Renal cortex interstitium (tissue), 11 donors: ENCODE measurements at regions not wholly inside any gene's neighbourhood (a gene's known extent, or its start where the extent isn't known, plus 50 kb on each side); places are given as distances from the start of the nearest gene placed in this dataset.
"Not testable (repeated sequence)": the region's sequence is repeated elsewhere in the genome, so short reads cannot be mapped to it uniquely, and the experiment has no call there.

Source experiments
- DNase-seq, 11 donors: peaks; one replicate each; pipeline ENCODE4 v3.0.0-alpha.2; 2013; ENCODE audit warnings: low read depth in 9 of 11, low spot score in 4 of 11; ENCODE audit errors: extremely low read depth in 1 of 11

- not testable (repeated sequence) for DNase-seq
These were observed 276.9 kb downstream of the SEC61B start for GRCh38 chr9:99498979-99499378.

DNA sequence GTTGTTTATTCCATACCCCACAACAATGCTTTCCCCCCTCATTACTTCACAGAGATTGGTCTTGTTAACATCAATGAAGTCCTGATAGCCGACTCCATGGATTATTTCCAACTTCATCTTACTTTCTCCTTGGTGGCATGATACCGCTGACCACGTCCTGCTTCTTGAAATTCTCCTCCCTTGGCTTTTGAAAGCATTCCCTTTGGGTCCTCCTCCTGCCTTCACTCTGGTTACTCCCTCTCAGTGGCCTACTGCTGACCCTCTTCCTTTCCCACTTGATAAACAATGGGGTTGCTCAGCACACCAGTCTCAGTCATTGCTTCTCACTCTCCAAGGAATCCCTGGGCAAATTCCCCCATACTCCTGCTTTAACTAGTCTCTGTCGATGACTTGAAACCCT lies 283.9 kb downstream of the SEC61B start:
- DNase-seq: no peak

DNA sequence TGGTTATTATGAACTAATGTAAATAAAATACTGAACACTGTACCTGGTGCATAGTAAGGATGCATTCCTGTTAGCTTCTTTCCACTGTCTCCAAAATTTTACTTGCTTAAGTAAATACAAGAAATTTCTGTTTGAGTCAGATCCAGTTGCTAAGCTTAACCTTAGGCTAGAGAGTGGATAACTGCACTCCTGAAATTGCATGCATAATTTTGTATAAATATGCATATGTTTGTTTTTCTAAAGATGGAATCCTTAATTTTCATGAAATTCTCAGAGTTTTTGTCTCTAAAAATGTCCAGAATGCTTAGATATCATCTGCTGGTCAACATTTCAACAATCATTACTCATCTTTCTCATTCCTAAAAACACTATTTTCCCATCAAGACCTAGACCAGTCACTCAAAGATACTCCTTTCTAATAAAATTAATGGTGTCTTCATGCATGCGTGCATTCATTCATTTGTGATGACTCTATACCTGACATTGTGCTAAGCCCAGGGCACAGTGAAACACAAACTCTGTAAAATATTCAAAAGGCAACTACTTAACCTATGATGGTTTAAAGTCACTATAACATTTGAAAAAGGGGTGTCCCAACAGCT lies 284.8 kb downstream of the SEC61B start:
- DNase-seq: no peak

GRCh38 chr9:99509065-99509745 lies 287.1 kb downstream of the SEC61B start:
- no peak for DNase-seq

DNA sequence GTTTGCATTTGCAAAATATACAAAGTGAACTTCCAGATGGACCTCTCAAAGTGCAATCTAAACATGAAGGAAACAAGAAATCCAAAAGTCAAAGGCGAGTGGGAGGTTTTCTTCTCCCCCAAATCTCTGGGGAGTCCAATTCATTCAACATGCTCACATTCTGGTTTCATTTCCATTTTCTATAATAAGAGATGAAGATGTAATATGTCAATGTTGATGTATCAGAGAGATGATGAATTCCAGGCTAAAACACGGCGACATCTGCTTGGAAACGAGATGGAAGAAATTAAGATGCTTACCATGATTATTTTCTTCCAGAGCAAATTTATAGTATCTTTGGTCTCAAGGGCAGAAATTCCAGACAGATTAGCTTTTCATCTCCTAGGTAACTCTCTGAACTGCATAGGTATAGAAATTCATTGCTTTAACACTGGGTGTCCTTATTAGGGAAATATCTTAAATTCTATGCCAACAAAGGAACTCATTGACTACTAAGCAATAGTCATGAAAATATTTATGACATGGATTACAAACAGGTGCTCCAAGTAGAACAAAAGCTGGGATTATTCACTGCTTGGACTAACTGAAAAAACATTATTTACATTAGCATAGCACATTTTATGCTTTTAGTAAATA lies 287.9 kb downstream of the SEC61B start:
- DNase-seq: no peak

GRCh38 chr9:99511723-99512122 lies 289.6 kb downstream of the SEC61B start:
- no peak for DNase-seq

- DNase-seq: no peak
These were observed 291.5 kb downstream of the SEC61B start for GRCh38 chr9:99513441-99514112.

DNA sequence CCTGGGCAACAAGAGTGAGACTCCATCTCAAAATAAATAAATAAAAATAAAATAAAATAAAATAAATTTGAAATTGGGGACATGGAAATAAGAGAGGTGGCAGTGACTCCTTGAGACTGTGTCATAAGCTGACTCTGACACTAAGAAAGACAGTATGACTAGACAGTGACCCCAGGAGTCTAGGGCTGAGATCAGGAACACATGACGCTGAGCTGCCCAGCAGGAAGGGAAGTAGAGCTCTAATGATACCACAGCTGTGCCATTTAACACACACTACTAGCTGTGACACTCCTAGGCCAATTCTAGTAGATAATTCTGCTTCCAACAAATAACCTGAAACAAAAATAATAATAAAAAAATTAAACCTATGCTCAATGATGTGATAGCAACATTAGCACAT lies 293.0 kb downstream of the SEC61B start:
- DNase-seq: no peak

GRCh38 chr9:99515895-99516656 lies 294.0 kb downstream of the SEC61B start:
- DNase-seq: no peak

DNA sequence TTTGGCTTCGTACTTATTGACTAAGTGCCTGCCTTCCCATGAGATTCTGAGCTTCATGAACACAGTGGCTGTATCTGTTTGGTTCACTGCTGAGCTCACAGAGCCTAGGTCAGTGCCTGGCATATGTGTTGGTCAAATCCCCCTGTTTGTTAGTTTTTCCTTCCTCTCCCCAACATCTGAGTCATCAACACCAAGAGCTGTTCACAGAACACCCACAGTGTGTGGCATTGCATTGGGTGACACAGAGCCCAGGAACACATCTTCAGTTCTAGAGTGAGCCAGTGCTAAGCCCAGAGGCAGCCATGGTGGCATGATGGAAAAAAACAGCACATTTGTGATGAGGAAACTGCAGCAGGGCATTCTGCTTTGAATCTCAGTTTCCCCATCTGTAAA lies 294.6 kb downstream of the SEC61B start:
- no peak for DNase-seq

DNA sequence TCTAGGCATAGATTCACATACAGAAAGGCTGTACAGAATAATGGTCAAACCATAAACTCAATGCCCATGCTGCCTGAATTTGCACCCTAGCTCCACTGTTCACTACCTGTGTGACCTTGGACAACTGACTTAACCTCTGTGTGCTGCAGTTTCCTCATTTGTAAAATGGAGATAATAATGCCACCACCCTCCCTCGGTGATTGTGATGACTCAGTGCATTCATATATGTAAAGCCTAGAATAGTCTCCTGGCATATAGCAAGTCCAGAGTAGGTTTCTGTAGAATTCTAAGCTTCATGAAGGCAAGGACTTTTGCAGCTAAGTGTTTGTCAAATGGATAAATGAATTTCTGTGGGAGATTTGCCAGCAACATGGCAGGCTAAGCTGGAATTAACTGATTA lies 297.8 kb upstream of the NR4A3 start:
- no peak for DNase-seq

DNA sequence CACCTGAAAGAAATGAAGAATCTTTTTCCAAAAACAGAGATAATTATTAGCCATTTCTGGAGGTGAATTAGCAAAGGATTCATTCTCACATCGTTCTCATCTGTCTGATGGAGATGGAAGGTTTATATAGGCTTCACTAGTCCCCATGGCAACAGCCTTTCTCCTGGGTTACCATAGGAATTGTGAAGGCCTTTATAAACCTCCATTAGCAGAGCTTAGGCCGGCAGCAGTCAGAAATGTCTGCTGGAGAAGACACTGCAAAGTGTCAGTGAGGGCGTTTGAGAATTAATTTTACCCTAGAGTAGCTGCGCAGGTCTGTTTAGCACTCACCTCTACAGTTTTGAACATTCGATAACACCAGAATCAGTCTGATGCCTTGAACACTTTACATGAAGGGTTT lies 290.4 kb upstream of the NR4A3 start:
- no peak for DNase-seq

- DNase-seq: no peak
These were observed 288.3 kb upstream of the NR4A3 start for GRCh38 chr9:99533421-99533820.

DNA sequence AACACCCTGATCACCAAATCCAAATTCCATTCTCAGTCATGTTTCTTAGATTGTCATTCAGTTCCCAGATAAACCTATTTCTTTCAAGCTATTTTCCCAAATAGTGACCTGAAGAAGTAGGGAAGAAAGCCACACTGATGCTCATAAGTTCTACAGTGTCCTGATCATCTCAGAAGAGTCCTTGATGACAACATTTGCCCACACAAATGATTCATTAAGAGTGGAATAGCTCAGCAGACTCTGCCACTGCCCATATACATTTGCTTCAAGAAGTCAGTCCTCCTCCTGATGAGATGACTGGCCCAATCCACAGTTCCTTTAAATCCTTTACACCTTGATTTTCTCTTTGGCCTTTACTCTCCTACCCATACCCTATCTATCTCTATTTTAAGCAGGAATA lies 283.7 kb upstream of the NR4A3 start:
- no peak for DNase-seq

- no peak for DNase-seq
These were observed 277.2 kb upstream of the NR4A3 start for GRCh38 chr9:99544526-99544925.

DNA sequence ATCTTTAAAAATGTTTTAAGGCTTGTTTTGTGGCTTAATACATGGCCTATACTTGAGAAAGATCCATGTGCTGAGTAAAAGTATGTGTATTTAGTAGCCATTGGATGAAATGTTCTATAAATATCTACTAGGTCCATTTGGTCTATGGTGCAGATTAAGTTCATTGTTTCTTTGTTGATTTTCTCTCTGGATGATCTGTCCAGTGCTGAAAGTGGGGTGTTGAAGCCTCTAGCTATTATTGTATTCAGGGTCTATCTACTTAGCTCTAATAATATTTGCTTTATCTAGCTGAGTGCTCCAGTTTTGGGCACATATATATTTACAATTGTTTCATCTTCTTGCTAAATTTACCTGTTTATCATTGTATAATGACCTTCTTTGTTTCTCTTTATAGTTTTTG lies 272.2 kb upstream of the NR4A3 start:
- no peak for DNase-seq

GRCh38 chr9:99555792-99556191 lies 265.9 kb upstream of the NR4A3 start:
- DNase-seq: no peak

- no peak for DNase-seq
These were observed 264.7 kb upstream of the NR4A3 start for GRCh38 chr9:99556998-99557397.

- no peak for DNase-seq
These were observed 263.9 kb upstream of the NR4A3 start for GRCh38 chr9:99557816-99558215.

DNA sequence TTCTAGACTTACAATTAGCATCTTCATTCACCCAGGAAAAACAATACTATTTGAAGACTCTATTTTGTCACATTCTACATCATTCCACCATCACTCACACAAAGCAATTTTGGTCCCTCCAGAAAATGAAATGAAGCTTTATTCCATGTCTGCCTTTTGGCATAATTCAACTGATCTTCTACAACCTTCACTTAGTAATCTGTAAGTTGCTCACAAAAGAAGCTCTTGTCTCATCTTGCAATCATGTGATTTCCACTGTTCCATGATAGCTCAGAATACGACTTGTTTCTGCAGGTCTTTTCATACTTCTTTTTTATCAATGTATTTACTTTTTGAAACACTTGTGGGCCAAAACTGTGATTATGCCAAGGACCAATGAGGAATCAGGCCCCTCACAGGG lies 261.9 kb upstream of the NR4A3 start:
- no peak for DNase-seq
